Neutrophil (primary cell): ENCODE measurements at regions not wholly inside any gene's neighbourhood (a gene's known extent, or its start where the extent isn't known, plus 50 kb on each side); places are given as distances from the start of the nearest gene placed in this dataset.
"Not testable (repeated sequence)": the region's sequence is repeated elsewhere in the genome, so short reads cannot be mapped to it uniquely, and the experiment has no call there.

Source experiments
- H3K27ac ChIP-seq: fragments of 200-600 bp; sonication (generic); 2 replicates; pipeline ENCODE4 v1.5.1; 2016; ENCODE audit warnings: mild to moderate bottlenecking, moderate library complexity
- H3K27me3 ChIP-seq: fragments of 200-600 bp; sonication (generic); 2 replicates; pipeline ENCODE4 v1.6.0; 2016; ENCODE audit warnings: mild to moderate bottlenecking
- H3K36me3 ChIP-seq: fragments of 200-600 bp; sonication (generic); 2 replicates; pipeline ENCODE4 v1.5.1; 2017
- H3K4me1 ChIP-seq, 2 experiments: fragments of 200-600 bp in 1 of 2; sonication (generic) in 1 of 2; 1 replicate in 1 of 2; 2 replicates in 1 of 2; pipeline versions ENCODE4 v1.5.1 to v1.6.1; 2013 to 2016; ENCODE audit warnings: low read depth in 1 of 2, low read length in 1 of 2, mild to moderate bottlenecking in 1 of 2, moderate library complexity in 1 of 2; ENCODE audit not compliant: control insufficient read depth in 1 of 2, insufficient read depth in 1 of 2
- H3K4me3 ChIP-seq, 2 experiments: fragments of 200-600 bp in 1 of 2; sonication (generic) in 1 of 2; 1 replicate in 1 of 2; 2 replicates in 1 of 2; pipeline ENCODE4 v1.5.1; 2013 to 2016; ENCODE audit warnings: low read depth in 1 of 2, low read length in 1 of 2, mild to moderate bottlenecking in 1 of 2, moderate library complexity in 1 of 2
- H3K9me3 ChIP-seq: fragments of 200-600 bp; sonication (generic); 2 replicates; pipeline ENCODE4 v1.5.1; 2016
- CTCF ChIP-seq: fragments of 200-600 bp; sonication (generic); IDR thresholded peaks from 2 replicates; pipeline ENCODE4 v1.5.1; 2016; ENCODE audit warnings: antibody characterized with exemption

GRCh38 chr6:146985111-146985510, 219.1 kb upstream of the STXBP5 start:
- Histone ChIP-seq H3K4me1 (no peaks in the 10 kb centered on the region), H3K27me3 (no peaks in the 10 kb centered on the region), H3K27ac (no peak overlapping the region), H3K4me3 (no peak overlapping the region), H3K9me3 (no peaks in the 10 kb centered on the region), H3K36me3 (no peaks in the 10 kb centered on the region)
- TF ChIP-seq CTCF: no peak

- no peaks in the 10 kb centered on the region for H3K27me3 ChIP-seq
- no peak overlapping the region for H3K4me3 ChIP-seq
These were observed 218.3 kb upstream of the STXBP5 start for GRCh38 chr6:146985966-146986365.

DNA sequence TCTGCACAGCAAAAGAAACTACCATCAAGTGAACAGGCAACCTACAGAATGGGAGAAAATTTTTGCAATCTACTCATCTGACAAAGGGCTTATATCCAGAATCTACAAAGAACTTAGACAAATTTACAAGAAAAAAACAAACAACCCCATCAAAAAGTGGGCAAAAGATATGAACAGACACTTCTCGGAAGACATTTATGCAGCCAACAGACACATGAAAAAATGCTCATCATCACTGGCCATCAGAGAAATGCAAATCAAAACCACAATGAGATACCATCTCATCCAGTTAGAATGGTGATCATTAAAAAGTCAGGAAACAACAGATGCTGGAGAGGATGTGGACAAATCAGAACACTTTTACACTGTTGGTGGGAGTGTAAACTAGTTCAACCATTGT, 216.3 kb upstream of the STXBP5 start:
- H3K27me3 ChIP-seq, H3K4me1 ChIP-seq, H3K27ac ChIP-seq, H3K9me3 ChIP-seq, H3K4me3 ChIP-seq, H3K36me3 ChIP-seq: not testable (repeated sequence)

More at GRCh38 chr6:146985966-146986365, 218.3 kb upstream of the STXBP5 start:
- Histone ChIP-seq H3K4me1 (no peaks in the 10 kb centered on the region), H3K36me3 (no peaks in the 10 kb centered on the region), H3K9me3 (no peaks in the 10 kb centered on the region), H3K27ac (no peak overlapping the region)
- no peak for TF ChIP-seq CTCF

DNA sequence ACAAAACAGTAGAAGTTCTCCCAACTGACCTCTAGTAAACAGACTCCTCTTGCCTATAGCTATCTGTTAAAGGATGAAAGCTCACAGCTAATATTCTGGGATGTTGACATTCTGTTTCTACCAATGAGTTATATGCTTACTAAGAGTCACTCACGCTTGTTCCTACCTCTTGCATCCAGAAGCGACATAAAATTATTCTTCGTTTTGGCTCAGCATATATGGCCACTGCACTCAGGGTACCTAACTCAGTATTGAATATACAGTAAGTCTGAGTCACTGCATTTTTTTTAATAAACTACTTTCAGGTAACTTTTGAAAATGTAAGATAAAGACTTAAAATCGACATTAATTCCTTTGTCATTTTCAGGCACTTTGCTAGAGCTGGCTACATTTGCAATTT, 214.4 kb upstream of the STXBP5 start:
- Histone ChIP-seq H3K9me3 (no peaks in the 10 kb centered on the region), H3K36me3 (no peaks in the 10 kb centered on the region), H3K4me3 (no peak overlapping the region), H3K27me3 (no peaks in the 10 kb centered on the region), H3K4me1 (no peaks in the 10 kb centered on the region), H3K27ac (no peak overlapping the region)
- no peak for TF ChIP-seq CTCF

- H3K4me3 ChIP-seq: no peak overlapping the region
- no peak overlapping the region for H3K27ac ChIP-seq
- TF ChIP-seq CTCF: no peak
- H3K36me3 ChIP-seq: no peaks in the 10 kb centered on the region
- no peaks in the 10 kb centered on the region for H3K27me3 ChIP-seq
- H3K9me3 ChIP-seq: no peaks in the 10 kb centered on the region
- no peaks in the 10 kb centered on the region for H3K4me1 ChIP-seq
These were observed 213.9 kb upstream of the STXBP5 start for GRCh38 chr6:146990284-146990683.

GRCh38 chr6:146990821-146991798, 213.1 kb upstream of the STXBP5 start:
- no peak overlapping the region for H3K27ac ChIP-seq
- no peak overlapping the region for H3K4me3 ChIP-seq
- no peaks in the 10 kb centered on the region for H3K9me3 ChIP-seq
- no peaks in the 10 kb centered on the region for H3K27me3 ChIP-seq
- H3K4me1 ChIP-seq: no peaks in the 10 kb centered on the region
- no peak for TF ChIP-seq CTCF
- no peaks in the 10 kb centered on the region for H3K36me3 ChIP-seq
